ENCODE measurements at regions not wholly inside any gene's neighbourhood (a gene's known extent, or its start where the extent isn't known, plus 50 kb on each side); places are given as distances from the start of the nearest gene placed in this dataset.

DNA sequence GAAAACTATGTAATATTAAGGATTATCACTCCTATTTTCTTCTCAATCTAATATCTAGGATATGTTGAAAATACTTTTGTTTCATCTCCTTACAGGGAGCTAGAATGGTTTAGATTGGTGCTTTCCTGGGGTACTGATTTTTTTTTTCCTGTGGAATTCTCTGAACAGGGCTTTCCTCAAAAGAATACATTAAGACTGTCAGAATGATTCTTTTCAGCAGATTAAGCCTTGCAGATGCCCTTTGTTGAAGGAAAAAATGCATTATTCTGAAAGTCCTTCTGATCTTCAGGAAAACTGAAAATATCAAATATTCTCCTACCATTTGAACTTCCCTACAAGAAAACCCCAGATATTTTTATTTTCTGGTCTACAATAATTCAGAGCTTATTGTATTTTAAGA lies 178.9 kb downstream of the SOX4 start:
- H3K4me2 ChIP-seq (ENCODE audit: low read length), result no peak overlapping the region

GRCh38 chr6:21772884-21773575 lies 179.5 kb downstream of the SOX4 start:
- H3K36me3 ChIP-seq (ENCODE audit: control insufficient read depth, low read length), result no peaks in the 10 kb centered on the region
- TF ChIP-seq EZH2phosphoT487 (IDR thresholded peaks at IDR 0.05; ENCODE audit: borderline replicate concordance, low read length) (no peak), CTCF (IDR thresholded peaks at IDR 0.05; ENCODE audit: low read depth, low read length, poor library complexity, severe bottlenecking) (no peak)
- H3K27ac ChIP-seq (ENCODE audit: low read depth, low read length), result no peak overlapping the region
- H3K4me3 ChIP-seq (ENCODE audit: low read length), result no peak overlapping the region
- H3K4me1 ChIP-seq (ENCODE audit: control insufficient read depth, low read length), result no peaks in the 10 kb centered on the region
- no peaks in the 10 kb centered on the region for H3K79me2 ChIP-seq (ENCODE audit: control insufficient read depth, low read length)
- no peaks in the 10 kb centered on the region for H4K20me1 ChIP-seq (ENCODE audit: control insufficient read depth, insufficient read depth, low read depth, low read length)
- no peaks in the 10 kb centered on the region for H3K9me3 ChIP-seq (ENCODE audit: control insufficient read depth, insufficient read depth, low read length)
- no peaks in the 10 kb centered on the region for H3K27me3 ChIP-seq (ENCODE audit: control insufficient read depth, low read length)
- H3F3A ChIP-seq (ENCODE audit: control insufficient read depth, insufficient read depth), result no peaks in the 10 kb centered on the region
- no peaks in the 10 kb centered on the region for H3K9me2 ChIP-seq (replicated peaks; ENCODE audit: control insufficient read depth, low read length)
- no peak overlapping the region for H3K4me2 ChIP-seq (ENCODE audit: low read length)

More for the DNA sequence above, 178.9 kb downstream of the SOX4 start:
- Histone ChIP-seq H3K4me3 (ENCODE audit: low read length) (no peak overlapping the region), H3K9me2 (replicated peaks; ENCODE audit: control insufficient read depth, low read length) (no peaks in the 10 kb centered on the region), H3K36me3 (ENCODE audit: control insufficient read depth, low read length) (no peaks in the 10 kb centered on the region), H4K20me1 (ENCODE audit: control insufficient read depth, insufficient read depth, low read depth, low read length) (no peaks in the 10 kb centered on the region), H3K27ac (ENCODE audit: low read depth, low read length) (no peak overlapping the region), H3F3A (ENCODE audit: control insufficient read depth, insufficient read depth) (no peaks in the 10 kb centered on the region), H3K4me1 (ENCODE audit: control insufficient read depth, low read length) (no peaks in the 10 kb centered on the region), H3K79me2 (ENCODE audit: control insufficient read depth, low read length) (no peaks in the 10 kb centered on the region), H3K27me3 (ENCODE audit: control insufficient read depth, low read length) (no peaks in the 10 kb centered on the region), H3K9me3 (ENCODE audit: control insufficient read depth, insufficient read depth, low read length) (no peaks in the 10 kb centered on the region)
- no peak for TF ChIP-seq CTCF (IDR thresholded peaks at IDR 0.05; ENCODE audit: low read depth, low read length, poor library complexity, severe bottlenecking)
- no peak for TF ChIP-seq EZH2phosphoT487 (IDR thresholded peaks at IDR 0.05; ENCODE audit: borderline replicate concordance, low read length)

DNA sequence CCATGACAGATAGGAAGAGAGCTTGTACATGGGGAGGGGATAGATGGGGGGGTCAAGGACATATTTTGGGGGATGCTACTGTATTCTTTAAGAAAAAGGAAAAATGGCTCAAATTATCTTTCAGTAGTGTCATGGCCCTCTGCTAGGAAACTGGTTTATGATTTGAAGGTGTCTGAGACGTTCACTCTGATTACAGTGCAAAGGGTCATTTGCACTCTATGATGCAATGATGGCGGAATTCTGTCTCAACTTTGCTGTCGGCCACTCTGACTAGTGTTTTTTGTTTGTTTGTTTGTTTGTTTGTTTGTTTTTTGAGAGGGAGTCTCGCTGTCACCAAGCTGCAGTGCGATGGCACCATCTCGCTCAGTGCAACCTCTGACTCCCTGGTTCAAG lies 180.0 kb downstream of the SOX4 start:
- Histone ChIP-seq H3K9me3 (ENCODE audit: control insufficient read depth, insufficient read depth, low read length) (no peaks in the 10 kb centered on the region), H3K4me3 (ENCODE audit: low read length) (no peak overlapping the region), H3F3A (ENCODE audit: control insufficient read depth, insufficient read depth) (no peaks in the 10 kb centered on the region), H3K27me3 (ENCODE audit: control insufficient read depth, low read length) (no peaks in the 10 kb centered on the region), H3K27ac (ENCODE audit: low read depth, low read length) (no peak overlapping the region), H3K4me2 (ENCODE audit: low read length) (no peak overlapping the region), H4K20me1 (ENCODE audit: control insufficient read depth, insufficient read depth, low read depth, low read length) (no peaks in the 10 kb centered on the region), H3K9me2 (replicated peaks; ENCODE audit: control insufficient read depth, low read length) (no peaks in the 10 kb centered on the region), H3K79me2 (ENCODE audit: control insufficient read depth, low read length) (no peaks in the 10 kb centered on the region), H3K4me1 (ENCODE audit: control insufficient read depth, low read length) (no peaks in the 10 kb centered on the region), H3K36me3 (ENCODE audit: control insufficient read depth, low read length) (no peaks in the 10 kb centered on the region)
- no peak for TF ChIP-seq EZH2phosphoT487 (IDR thresholded peaks at IDR 0.05; ENCODE audit: borderline replicate concordance, low read length)
- TF ChIP-seq CTCF (IDR thresholded peaks at IDR 0.05; ENCODE audit: low read depth, low read length, poor library complexity, severe bottlenecking), result no peak

All from DOHH2 (cell line).